Epithelial cell of proximal tubule (primary cell): ENCODE measurements at regions not wholly inside any gene's neighbourhood (a gene's known extent, or its start where the extent isn't known, plus 50 kb on each side); places are given as distances from the start of the nearest gene placed in this dataset.
A peak's percentile ranks its signal among the peaks of the same experiment; 100 is the strongest.

Experiments
- DNase-seq: peaks from one replicate; pipeline ENCODE4 v3.0.0-alpha.2; 2011; ENCODE audit warnings: low read depth
- H3K4me3 ChIP-seq: 2 replicates; pipeline ENCODE4 v1.5.1; 2011; ENCODE audit warnings: low read depth, mild to moderate bottlenecking, low read length
- CTCF ChIP-seq: conservative IDR thresholded peaks from 2 replicates; pipeline ENCODE4 v1.5.1; 2012; ENCODE audit warnings: low read depth, mild to moderate bottlenecking, low read length

GRCh38 chr1:221612047-221612777, 129.7 kb downstream of the DUSP10 start:
- DNase-seq, result no peak
- TF ChIP-seq CTCF, result no peak
- H3K4me3 ChIP-seq, result no peak overlapping the region

- peak; percentile 52 for DNase-seq
- TF ChIP-seq CTCF, result no peak
- H3K4me3 ChIP-seq, result no peak overlapping the region
Observed at GRCh38 chr1:221620437-221621384, 121.2 kb downstream of the DUSP10 start.

GRCh38 chr1:221621683-221622082, 120.2 kb downstream of the DUSP10 start:
- H3K4me3 ChIP-seq, result no peak overlapping the region
- no peak for DNase-seq
- TF ChIP-seq CTCF, result no peak

GRCh38 chr1:221622389-221622788, 119.5 kb downstream of the DUSP10 start:
- no peak for TF ChIP-seq CTCF
- no peak overlapping the region for H3K4me3 ChIP-seq
- no peak for DNase-seq

- DNase-seq, result no peak
- no peak for TF ChIP-seq CTCF
- no peak overlapping the region for H3K4me3 ChIP-seq
Observed at GRCh38 chr1:221625026-221625425, 116.9 kb downstream of the DUSP10 start.

GRCh38 chr1:221626041-221626440, 115.8 kb downstream of the DUSP10 start:
- TF ChIP-seq CTCF, result no peak
- H3K4me3 ChIP-seq, result no peak overlapping the region
- no peak for DNase-seq
